ENCODE measurements at regions not wholly inside any gene's neighbourhood (a gene's known extent, or its start where the extent isn't known, plus 50 kb on each side); places are given as distances from the start of the nearest gene placed in this dataset.

DNA sequence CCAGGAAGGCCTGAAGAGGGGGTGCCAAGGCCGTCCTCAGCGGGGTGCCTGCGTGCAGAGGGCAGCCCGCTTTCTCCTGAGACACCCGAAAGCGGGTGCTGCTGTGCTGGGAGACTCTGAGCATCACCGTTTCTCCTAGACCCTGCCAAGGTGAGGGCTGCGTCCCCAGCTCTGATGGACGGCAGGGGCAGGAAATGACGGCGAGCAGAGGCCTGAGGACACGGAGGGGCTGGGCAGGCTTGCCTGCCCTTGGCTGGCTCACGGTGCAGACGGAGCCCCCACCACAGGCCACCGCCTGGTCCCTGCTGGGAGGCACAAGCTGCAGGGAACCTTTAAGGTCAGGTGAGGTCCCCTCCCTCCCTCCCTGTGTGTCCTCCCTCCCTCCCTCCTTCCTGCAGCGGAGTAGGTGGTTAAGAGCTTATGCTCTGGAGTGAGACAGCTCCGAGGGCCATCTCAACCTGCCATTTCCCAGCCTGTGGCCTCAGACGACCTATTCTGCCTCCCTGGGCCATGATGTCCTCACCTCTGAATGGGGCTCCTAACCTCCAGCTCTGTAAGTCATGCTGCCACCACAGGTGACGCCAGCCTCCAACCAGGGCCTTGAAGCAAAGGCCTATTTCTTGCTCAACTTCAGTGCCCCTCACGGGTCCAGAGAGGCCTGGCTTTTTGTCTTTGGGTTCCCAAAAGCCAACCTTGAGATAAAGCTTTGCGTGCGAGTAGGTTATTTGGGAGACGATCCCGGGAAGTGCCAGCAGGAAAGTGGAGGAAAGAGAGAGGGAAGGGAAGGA lies 54.2 kb upstream of the GRPEL1 start:
- TF ChIP-seq, protein P1, sequence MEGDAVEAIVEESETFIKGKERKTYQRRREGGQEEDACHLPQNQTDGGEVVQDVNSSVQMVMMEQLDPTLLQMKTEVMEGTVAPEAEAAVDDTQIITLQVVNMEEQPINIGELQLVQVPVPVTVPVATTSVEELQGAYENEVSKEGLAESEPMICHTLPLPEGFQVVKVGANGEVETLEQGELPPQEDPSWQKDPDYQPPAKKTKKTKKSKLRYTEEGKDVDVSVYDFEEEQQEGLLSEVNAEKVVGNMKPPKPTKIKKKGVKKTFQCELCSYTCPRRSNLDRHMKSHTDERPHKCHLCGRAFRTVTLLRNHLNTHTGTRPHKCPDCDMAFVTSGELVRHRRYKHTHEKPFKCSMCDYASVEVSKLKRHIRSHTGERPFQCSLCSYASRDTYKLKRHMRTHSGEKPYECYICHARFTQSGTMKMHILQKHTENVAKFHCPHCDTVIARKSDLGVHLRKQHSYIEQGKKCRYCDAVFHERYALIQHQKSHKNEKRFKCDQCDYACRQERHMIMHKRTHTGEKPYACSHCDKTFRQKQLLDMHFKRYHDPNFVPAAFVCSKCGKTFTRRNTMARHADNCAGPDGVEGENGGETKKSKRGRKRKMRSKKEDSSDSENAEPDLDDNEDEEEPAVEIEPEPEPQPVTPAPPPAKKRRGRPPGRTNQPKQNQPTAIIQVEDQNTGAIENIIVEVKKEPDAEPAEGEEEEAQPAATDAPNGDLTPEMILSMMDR (IDR thresholded peaks at IDR 0.05; ENCODE audit: low read depth, low read length), result no peak
- Histone ChIP-seq H3K27me3 (ENCODE audit: insufficient read depth, low read depth, severe bottlenecking) (no peaks in the 10 kb centered on the region), H3K36me3 (no peaks in the 10 kb centered on the region), H3K9me3 (ENCODE audit: severe bottlenecking) (peaks cover 3% of the 10 kb centered on the region), H3K4me3 (ENCODE audit: low read depth, low read length) (no peak overlapping the region), H3K27ac (peak overlapping the region; percentile 39)
- peak; percentile 92 for DNase-seq

DNA sequence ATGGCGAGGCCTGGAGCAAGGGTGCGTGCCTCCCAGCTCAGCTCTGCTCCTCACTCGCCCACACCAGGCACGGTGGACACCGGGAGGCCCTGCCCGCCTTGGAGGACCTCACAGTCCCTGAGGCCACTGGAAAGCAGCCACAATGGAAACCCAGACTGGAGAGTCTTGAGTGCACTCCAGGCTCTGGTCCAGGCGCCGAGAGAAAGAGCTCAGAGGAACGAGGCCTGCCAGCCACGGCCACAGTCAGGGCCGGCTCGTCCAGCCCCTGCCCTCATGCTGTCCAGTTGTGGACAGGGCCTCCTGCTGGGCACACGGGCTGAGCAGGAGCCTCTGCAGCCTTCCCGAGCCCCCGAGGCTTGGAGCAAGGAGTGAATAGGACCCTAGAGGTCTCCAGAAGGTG lies 53.3 kb upstream of the GRPEL1 start:
- no peak for DNase-seq
- Histone ChIP-seq H3K27ac (peak overlapping the region; percentile 39; the same call in 1 of the 2 replicates), H3K27me3 (ENCODE audit: insufficient read depth, low read depth, severe bottlenecking) (no peaks in the 10 kb centered on the region), H3K9me3 (ENCODE audit: severe bottlenecking) (peaks cover 3% of the 10 kb centered on the region), H3K36me3 (no peaks in the 10 kb centered on the region), H3K4me3 (ENCODE audit: low read depth, low read length) (no peak overlapping the region)
- TF ChIP-seq, protein P1 (IDR thresholded peaks at IDR 0.05; ENCODE audit: low read depth, low read length), result no peak

DNA sequence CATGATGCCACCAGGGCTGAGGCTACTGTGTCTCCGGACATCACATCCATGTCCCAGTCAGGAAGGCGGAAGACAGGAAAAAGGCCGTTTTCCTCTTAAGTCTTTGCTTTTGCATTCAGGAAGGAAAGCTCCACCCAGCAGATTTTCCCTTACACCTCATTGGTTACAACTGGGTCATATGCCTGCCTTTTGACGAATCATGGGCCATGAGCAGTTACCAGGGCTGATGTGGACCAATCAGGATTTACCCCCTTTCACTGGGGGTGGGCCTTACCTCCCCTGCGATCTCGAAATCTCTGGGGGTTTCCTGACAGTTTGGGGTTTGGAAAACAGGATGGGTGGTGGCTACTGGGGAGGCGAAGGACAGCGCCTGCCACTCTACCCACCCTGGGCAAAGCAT lies 52.5 kb upstream of the GRPEL1 start:
- H3K9me3 ChIP-seq (ENCODE audit: severe bottlenecking), result peaks cover 3% of the 10 kb centered on the region
- TF ChIP-seq, protein P1 (IDR thresholded peaks at IDR 0.05; ENCODE audit: low read depth, low read length), result no peak
- H3K27ac ChIP-seq, result no peak overlapping the region
- no peak for DNase-seq
- no peak overlapping the region for H3K4me3 ChIP-seq (ENCODE audit: low read depth, low read length)
- H3K36me3 ChIP-seq, result no peaks in the 10 kb centered on the region
- no peaks in the 10 kb centered on the region for H3K27me3 ChIP-seq (ENCODE audit: insufficient read depth, low read depth, severe bottlenecking)

DNA sequence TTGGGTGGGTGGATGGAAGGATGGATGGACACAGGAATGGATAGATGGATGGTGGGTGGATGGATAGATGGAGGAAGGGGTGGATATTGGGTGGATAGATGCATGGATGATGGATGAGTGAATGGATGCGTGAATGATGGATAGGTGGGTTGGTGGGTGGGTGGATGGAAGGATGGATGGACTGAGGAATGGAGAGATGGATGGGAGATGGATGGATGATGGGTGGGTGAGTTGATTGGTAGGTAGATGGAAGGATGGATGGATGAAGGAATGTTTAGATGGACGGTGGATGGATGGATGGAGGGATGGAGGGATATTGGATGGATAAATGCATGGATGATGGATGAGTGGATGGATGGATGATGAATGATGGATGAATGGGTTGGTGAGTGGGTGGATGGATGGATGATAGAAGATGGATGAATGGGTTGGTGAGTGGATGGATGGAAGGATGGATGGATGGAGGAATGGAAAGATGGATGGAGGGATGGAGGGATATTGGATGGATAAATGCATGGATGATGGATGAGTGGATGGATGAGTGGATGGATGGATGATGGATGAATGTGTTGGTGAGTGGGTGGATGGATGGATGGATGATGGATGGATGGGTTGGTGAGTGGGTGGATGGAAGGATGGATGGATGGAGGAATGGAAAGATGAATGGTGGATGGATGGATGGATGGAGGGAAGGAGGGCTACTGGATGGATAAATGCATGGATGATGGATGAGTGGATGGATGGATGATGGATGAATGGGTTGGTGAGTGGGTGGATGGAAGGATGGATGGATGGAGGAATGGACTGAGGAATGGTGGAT lies 50.4 kb upstream of the GRPEL1 start:
- Histone ChIP-seq H3K27me3 (ENCODE audit: insufficient read depth, low read depth, severe bottlenecking) (no peaks in the 10 kb centered on the region), H3K36me3 (no peaks in the 10 kb centered on the region), H3K9me3 (ENCODE audit: severe bottlenecking) (peaks cover 3% of the 10 kb centered on the region), H3K27ac (no peak overlapping the region), H3K4me3 (ENCODE audit: low read depth, low read length) (no peak overlapping the region)
- no peak for DNase-seq
- TF ChIP-seq, protein P1 (IDR thresholded peaks at IDR 0.05; ENCODE audit: low read depth, low read length), result no peak
